Stimulated activated effector memory CD8-positive, alpha-beta T cell treated with anti-CD3 and anti-CD28 coated beads, Interleukin-12 subunit alpha, Interleukin-12 subunit beta, amount 100 ng/mL, for 72 hours (primary cell): ENCODE measurements at regions not wholly inside any gene's neighbourhood (a gene's known extent, or its start where the extent isn't known, plus 50 kb on each side); places are given as distances from the start of the nearest gene placed in this dataset.
"Not testable (repeated sequence)": the region's sequence is repeated elsewhere in the genome, so short reads cannot be mapped to it uniquely, and the experiment has no call there.

Experiments
- ATAC-seq: fragments of 150-1000 bp; cut with Tn5 transposase; 2 replicates; pipeline ENCODE4 v1.10.0; 2021
- DNase-seq, 2 donors: peaks; one replicate each; pipeline ENCODE4 v3.0.0; 2021 to 2022; ENCODE audit warnings: low spot score in 2 of 2
- H3K27ac Mint-ChIP-seq: one replicate; pipeline ENCODE4 v1.8.0; 2022; ENCODE audit warnings: mild to moderate bottlenecking, mixed read lengths
- H3K36me3 Mint-ChIP-seq: one replicate; pipeline ENCODE4 v1.8.0; 2022; ENCODE audit warnings: mild to moderate bottlenecking, mixed read lengths
- H3K4me1 Mint-ChIP-seq: one replicate; pipeline ENCODE4 v1.8.0; 2022; ENCODE audit warnings: mixed read lengths
- H3K4me3 Mint-ChIP-seq: one replicate; pipeline ENCODE4 v1.8.0; 2022; ENCODE audit warnings: mild to moderate bottlenecking, mixed read lengths
- H3K9me3 Mint-ChIP-seq: one replicate; pipeline ENCODE4 v1.8.0; 2022; ENCODE audit warnings: mixed read lengths

- peaks cover 14% of the 10 kb centered on the region for H3K4me1 Mint-ChIP-seq
- not testable (repeated sequence) for H3K27ac Mint-ChIP-seq
These were observed 109.2 kb downstream of the NPIPB11 start for GRCh38 chr16:29297144-29297808.

GRCh38 chr16:29296176-29296575 is 110.3 kb downstream of the NPIPB11 start:
- H3K9me3 Mint-ChIP-seq, H3K27ac Mint-ChIP-seq, H3K36me3 Mint-ChIP-seq, H3K4me3 Mint-ChIP-seq, DNase-seq, ATAC-seq: not testable (repeated sequence)
- H3K4me1 Mint-ChIP-seq, result peaks cover 14% of the 10 kb centered on the region

More at GRCh38 chr16:29297144-29297808, 109.2 kb downstream of the NPIPB11 start:
- H3K9me3 Mint-ChIP-seq, ATAC-seq, DNase-seq, H3K36me3 Mint-ChIP-seq, H3K4me3 Mint-ChIP-seq: not testable (repeated sequence)

DNA sequence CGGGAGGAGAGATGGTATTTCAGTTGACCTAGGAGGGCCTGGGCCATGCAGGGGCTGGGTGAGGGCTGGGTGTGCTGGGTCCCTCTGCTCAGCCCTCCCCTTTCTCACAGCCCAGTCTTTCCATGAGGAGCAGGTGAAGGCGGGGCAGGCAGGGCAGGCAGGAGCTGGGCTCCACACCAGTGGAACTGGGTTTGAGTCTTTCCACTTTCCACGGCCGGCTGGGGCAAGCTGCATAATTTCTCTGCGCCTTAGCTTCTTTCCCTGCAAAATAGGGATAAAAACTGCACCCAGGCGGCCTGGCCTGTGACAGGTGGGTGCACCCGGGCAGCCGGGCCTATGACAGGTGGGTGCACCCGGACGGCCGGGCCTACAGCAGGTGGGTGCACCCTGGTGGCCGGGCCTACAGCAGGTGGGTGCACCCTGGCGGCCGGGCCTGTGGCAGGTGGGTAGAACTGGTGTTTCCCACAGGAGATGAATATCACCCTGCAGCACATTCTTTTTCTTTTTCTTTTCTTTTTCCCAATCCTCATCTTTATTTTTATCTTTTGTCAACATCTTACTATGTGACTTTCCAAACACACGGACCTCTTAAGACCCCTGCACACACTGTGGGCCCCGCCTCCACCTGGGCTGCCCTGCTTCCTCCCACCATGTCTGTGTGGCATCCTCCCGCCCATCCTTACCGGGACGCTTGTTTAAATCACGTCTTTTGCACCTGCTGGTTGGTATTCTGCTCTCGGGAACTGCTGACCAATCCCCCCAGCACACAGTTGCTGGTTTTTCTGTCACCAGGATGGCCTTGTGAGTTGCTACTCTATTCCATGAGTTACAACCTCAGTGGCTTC is 111.3 kb downstream of the NPIPB11 start:
- H3K36me3 Mint-ChIP-seq, result not testable (repeated sequence)

GRCh38 chr16:29294400-29294933 is 112.0 kb downstream of the NPIPB11 start:
- H3K4me1 Mint-ChIP-seq, result peaks cover 25% of the 10 kb centered on the region
- H3K4me3 Mint-ChIP-seq, H3K27ac Mint-ChIP-seq, H3K36me3 Mint-ChIP-seq, ATAC-seq, DNase-seq, H3K9me3 Mint-ChIP-seq: not testable (repeated sequence)

More for the DNA sequence above, 111.3 kb downstream of the NPIPB11 start:
- H3K27ac Mint-ChIP-seq, DNase-seq, ATAC-seq, H3K9me3 Mint-ChIP-seq, H3K4me3 Mint-ChIP-seq: not testable (repeated sequence)
- peaks cover 23% of the 10 kb centered on the region for H3K4me1 Mint-ChIP-seq

DNA sequence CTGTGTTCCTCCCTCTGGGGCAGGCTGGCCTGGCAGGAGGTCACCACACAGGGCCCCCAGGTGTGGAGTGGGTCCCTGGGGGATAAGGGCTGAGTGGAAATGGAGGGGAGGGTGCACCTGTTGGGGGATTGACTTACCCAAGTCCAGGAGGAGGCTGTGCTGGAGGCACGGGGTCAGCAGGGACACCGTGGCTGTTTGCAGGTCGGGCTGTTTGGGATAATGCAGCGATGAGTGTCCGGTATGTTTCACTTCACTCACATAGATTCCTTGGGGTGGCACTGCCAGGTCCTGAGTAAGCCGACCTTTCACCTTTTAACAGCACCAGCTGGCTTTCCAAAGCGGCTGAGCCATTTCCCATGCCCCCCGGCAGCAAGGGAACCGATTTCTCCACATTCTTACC is 113.0 kb downstream of the NPIPB11 start:
- H3K4me3 Mint-ChIP-seq, ATAC-seq, DNase-seq, H3K36me3 Mint-ChIP-seq, H3K27ac Mint-ChIP-seq, H3K9me3 Mint-ChIP-seq: not testable (repeated sequence)
- peaks cover 20% of the 10 kb centered on the region for H3K4me1 Mint-ChIP-seq

DNA sequence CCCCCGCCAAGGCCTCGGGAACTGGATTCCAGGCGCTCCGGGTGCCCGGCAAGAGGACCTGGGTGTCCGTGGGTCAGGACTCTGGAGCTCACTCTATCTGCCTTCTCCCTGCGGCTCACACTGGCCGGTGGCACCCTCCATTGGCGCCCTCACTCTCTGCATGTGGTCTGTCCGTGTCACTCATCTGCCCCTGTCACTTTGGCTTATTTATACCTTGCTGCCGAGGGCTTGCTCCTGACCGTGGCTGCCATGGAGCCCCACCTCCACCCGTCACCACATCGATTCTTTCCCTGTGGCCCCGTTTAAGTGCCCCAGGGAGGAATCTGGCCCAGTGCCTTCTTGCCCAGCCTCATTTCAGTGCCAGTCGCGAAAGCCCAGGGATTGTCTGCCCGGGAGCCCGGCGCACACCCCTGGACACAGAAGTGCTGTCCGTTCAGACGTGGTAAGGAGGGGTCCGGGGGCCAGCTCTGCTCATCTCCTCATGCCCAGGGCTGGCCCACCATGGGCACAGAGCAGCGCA is 113.5 kb downstream of the NPIPB11 start:
- H3K9me3 Mint-ChIP-seq, H3K4me3 Mint-ChIP-seq, DNase-seq, H3K27ac Mint-ChIP-seq, ATAC-seq, H3K36me3 Mint-ChIP-seq: not testable (repeated sequence)
- peaks cover 16% of the 10 kb centered on the region for H3K4me1 Mint-ChIP-seq

DNA sequence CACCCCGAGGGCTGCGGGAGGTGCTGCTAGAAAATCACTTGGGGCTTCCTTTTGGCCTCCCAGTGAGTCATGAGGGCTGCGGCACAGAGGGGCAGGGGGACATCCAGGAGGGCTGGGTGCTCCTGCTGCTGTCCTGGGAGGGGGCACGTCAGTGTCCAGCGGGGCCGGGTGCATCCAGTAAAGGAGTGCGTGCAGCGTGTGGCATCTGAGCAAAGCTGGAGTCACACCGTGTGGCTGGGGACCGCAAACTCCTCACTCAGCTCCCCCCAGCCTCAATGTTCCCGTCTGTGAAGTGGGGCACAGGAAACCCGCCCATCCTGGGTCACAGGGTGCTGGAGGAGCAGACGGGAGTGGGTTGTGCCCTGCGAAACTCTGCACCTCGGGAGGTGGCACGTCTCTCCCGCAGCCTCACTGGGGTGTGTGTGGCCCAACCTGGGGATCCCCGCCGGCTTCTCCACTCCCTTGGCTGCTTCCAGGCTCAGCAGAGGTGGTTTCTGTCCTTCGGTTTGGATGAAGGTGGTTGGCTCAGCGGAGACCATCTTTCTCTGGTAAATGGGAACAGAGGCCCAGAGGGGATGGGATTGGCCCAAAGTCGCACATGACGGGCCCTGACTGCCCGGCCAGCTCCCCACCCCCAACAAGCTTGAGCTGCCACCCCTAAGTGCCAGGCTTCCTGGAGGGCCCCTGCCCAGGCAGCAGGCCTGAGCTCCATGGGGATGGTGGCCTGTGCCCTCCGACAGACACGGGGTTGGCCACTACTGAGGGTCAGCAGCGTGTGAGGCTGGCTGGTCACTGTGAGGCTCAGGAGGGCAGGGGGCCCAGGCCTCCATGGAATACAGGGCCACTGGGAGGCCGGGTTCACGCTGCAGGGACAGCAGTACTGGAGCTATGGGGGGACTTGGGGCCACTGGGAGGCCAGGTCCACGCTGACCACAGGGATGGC is 114.9 kb downstream of the NPIPB11 start:
- H3K27ac Mint-ChIP-seq, result peak overlapping the region; percentile 76
- H3K9me3 Mint-ChIP-seq, DNase-seq, H3K36me3 Mint-ChIP-seq: not testable (repeated sequence)
- H3K4me1 Mint-ChIP-seq, result peaks cover 11% of the 10 kb centered on the region
- peak; percentile 55 for ATAC-seq
- peak overlapping the region; percentile 67 for H3K4me3 Mint-ChIP-seq

DNA sequence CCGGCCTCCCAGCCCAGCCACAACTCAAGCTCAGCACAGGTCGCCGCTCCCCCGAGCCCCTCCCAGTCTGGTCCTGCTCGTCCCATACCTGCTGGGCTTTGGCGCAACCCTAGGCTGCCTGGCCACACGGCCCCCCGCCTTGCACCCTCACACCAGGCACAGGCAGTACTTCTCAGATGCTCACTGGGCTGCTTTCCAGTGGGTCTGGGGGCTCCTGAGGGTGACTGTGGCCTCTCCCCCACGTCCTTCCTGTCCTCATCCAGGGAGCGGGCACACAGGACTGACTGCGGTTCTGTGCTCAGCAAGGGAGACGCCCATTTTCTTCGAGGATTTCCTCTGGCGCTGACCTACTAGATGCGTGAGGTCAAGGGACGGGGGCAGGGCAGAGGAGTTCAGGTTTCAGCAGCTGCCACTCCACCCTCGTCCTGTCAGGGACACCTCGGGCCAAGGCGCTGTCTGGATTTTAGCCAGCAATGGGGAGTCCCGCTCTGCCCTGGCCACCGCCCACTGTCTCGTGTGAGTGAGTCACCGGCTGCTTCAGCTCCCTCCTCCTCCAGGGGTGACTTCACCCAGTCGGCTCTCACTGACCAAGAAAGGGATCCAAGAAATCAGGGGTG is 115.8 kb downstream of the NPIPB11 start:
- ATAC-seq, result peak; percentile 91
- Mint-ChIP-seq H3K27ac (peak overlapping the region; percentile 76), H3K9me3 (no peaks in the 10 kb centered on the region), H3K4me3 (peak overlapping the region; percentile 67), H3K36me3 (no peaks in the 10 kb centered on the region), H3K4me1 (peaks cover 11% of the 10 kb centered on the region)
- peak; percentile 66 to 87 for DNase-seq

- DNase-seq, ATAC-seq, H3K27ac Mint-ChIP-seq, H3K9me3 Mint-ChIP-seq, H3K36me3 Mint-ChIP-seq: not testable (repeated sequence)
- peak overlapping the region; percentile 67 for H3K4me3 Mint-ChIP-seq
- H3K4me1 Mint-ChIP-seq, result peaks cover 16% of the 10 kb centered on the region
These were observed 116.8 kb downstream of the NPIPB11 start for GRCh38 chr16:29289516-29290239.

DNA sequence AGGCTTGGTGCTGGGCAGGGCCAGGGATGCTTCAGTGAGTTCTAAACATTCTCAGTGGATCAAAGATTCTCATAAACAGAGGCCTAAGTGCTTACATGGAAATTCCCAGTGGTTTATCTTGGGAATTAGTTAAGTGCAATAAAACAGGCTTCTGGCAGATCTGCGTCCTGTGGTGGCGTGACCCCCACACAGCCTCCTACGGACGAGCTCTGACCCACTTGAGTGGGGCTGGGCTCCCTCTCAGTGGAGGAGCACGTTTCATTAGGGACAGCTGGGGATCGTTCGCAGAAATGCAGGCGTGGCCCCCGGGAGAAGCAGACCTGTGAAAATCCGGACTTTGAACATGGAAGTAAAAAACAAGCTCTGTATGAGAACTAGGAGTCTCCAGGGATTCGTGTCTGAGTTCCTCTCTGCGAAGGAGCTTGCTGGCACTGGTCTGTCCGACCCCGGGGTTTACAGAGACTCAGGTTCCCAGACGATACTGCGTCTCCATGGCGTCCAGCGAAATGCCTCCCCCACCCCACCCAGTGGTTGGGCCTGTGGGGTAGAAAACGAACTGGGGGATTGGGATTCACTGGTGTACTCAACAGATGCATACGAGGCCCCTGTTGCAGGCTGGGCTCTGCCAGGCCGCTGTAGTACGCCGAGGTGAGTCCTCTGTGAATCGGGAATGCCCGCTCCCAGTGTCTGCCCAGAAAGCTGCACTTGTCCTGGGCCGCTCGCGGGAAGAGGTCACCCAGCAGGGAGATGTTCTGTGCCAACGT is 117.6 kb downstream of the NPIPB11 start:
- H3K36me3 Mint-ChIP-seq, DNase-seq, ATAC-seq, H3K9me3 Mint-ChIP-seq, H3K4me3 Mint-ChIP-seq, H3K27ac Mint-ChIP-seq: not testable (repeated sequence)
- H3K4me1 Mint-ChIP-seq, result peaks cover 19% of the 10 kb centered on the region

GRCh38 chr16:29287871-29288535 is 118.5 kb downstream of the NPIPB11 start:
- H3K4me3 Mint-ChIP-seq, ATAC-seq, H3K36me3 Mint-ChIP-seq, H3K27ac Mint-ChIP-seq, H3K9me3 Mint-ChIP-seq, DNase-seq: not testable (repeated sequence)
- peaks cover 19% of the 10 kb centered on the region for H3K4me1 Mint-ChIP-seq

GRCh38 chr16:29287246-29287645 is 119.3 kb downstream of the NPIPB11 start:
- H3K9me3 Mint-ChIP-seq, DNase-seq, H3K36me3 Mint-ChIP-seq, ATAC-seq, H3K27ac Mint-ChIP-seq, H3K4me3 Mint-ChIP-seq: not testable (repeated sequence)
- peaks cover 19% of the 10 kb centered on the region for H3K4me1 Mint-ChIP-seq

DNA sequence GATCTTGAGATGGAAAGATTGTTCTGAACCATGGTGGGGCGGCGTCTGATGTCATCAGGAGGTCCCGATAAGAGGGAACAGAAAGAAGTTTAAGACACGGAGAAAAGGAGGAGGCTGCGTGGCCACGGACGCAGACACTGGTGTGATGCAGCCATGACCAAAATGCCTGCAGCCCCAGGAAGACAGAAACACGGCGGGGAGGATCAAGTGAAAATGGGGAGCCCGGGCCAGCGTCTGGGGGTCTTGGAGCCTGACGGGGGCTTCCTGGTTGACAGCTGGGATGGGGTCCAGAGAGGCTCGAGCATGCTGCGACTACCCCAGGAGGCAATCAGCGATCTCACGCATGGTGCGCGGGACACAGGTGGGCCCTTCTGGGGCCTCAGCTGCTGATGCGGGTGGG is 119.7 kb downstream of the NPIPB11 start:
- not testable (repeated sequence) for DNase-seq, H3K36me3 Mint-ChIP-seq, H3K27ac Mint-ChIP-seq

More for the DNA sequence above, 119.7 kb downstream of the NPIPB11 start:
- peaks cover 19% of the 10 kb centered on the region for H3K4me1 Mint-ChIP-seq
- H3K9me3 Mint-ChIP-seq, H3K4me3 Mint-ChIP-seq, ATAC-seq: not testable (repeated sequence)
